GM19328 (cell line): ENCODE measurements at regions not wholly inside any gene's neighbourhood (a gene's known extent, or its start where the extent isn't known, plus 50 kb on each side); places are given as distances from the start of the nearest gene placed in this dataset.
"Not testable (repeated sequence)": the region's sequence is repeated elsewhere in the genome, so short reads cannot be mapped to it uniquely, and the experiment has no call there.

ENCODE experiments used
- ATAC-seq: cut with Tn5 transposase; IDR thresholded peaks from one replicate; pipeline ENCODE4 v1.9.1; 2021; ENCODE audit warnings: mild to moderate bottlenecking, moderate library complexity; ENCODE audit not compliant: unreplicated experiment

GRCh38 chr4:24212642-24213041 is 322.8 kb upstream of the PPARGC1A start:
- no peak for ATAC-seq

GRCh38 chr4:24211856-24212255 is 322.0 kb upstream of the PPARGC1A start:
- ATAC-seq: no peak

GRCh38 chr4:24210332-24210902 is 320.6 kb upstream of the PPARGC1A start:
- no peak for ATAC-seq

- ATAC-seq: no peak
Measured at GRCh38 chr4:24209906-24210305, 320.1 kb upstream of the PPARGC1A start.

GRCh38 chr4:24209131-24209530 is 319.3 kb upstream of the PPARGC1A start:
- ATAC-seq: no peak

GRCh38 chr4:24208691-24209090 is 318.8 kb upstream of the PPARGC1A start:
- ATAC-seq: no peak

- ATAC-seq: not testable (repeated sequence)
Measured at GRCh38 chr4:24204708-24205107, 314.9 kb upstream of the PPARGC1A start.

- ATAC-seq: no peak
Measured at GRCh38 chr4:24203926-24204325, 314.1 kb upstream of the PPARGC1A start.

GRCh38 chr4:24202579-24202978 is 312.7 kb upstream of the PPARGC1A start:
- ATAC-seq: no peak

GRCh38 chr4:24197955-24198354 is 308.1 kb upstream of the PPARGC1A start:
- ATAC-seq: no peak

- no peak for ATAC-seq
Measured at GRCh38 chr4:24196785-24197184, 306.9 kb upstream of the PPARGC1A start.

- no peak for ATAC-seq
Measured at GRCh38 chr4:24195991-24196736, 306.3 kb upstream of the PPARGC1A start.

- no peak for ATAC-seq
Measured at GRCh38 chr4:24192018-24192641, 302.3 kb upstream of the PPARGC1A start.

- no peak for ATAC-seq
Measured at GRCh38 chr4:24190761-24191695, 301.2 kb upstream of the PPARGC1A start.

GRCh38 chr4:24188459-24188858 is 298.6 kb upstream of the PPARGC1A start:
- ATAC-seq: no peak

- ATAC-seq: no peak
Measured at GRCh38 chr4:24186466-24186865, 296.6 kb upstream of the PPARGC1A start.

- ATAC-seq: no peak
Measured at GRCh38 chr4:24181005-24181404, 291.2 kb upstream of the PPARGC1A start.

GRCh38 chr4:24180586-24180985 is 290.7 kb upstream of the PPARGC1A start:
- no peak for ATAC-seq

GRCh38 chr4:24179201-24179840 is 289.5 kb upstream of the PPARGC1A start:
- no peak for ATAC-seq

GRCh38 chr4:24177443-24177842 is 287.6 kb upstream of the PPARGC1A start:
- not testable (repeated sequence) for ATAC-seq

- no peak for ATAC-seq
Measured at GRCh38 chr4:24175707-24176106, 285.9 kb upstream of the PPARGC1A start.
